A549 (cell line): ENCODE measurements at regions not wholly inside any gene's neighbourhood (a gene's known extent, or its start where the extent isn't known, plus 50 kb on each side); places are given as distances from the start of the nearest gene placed in this dataset.

Source experiments
- BHLHE40 ChIP-seq: IDR thresholded peaks from 2 replicates; pipeline ENCODE4 v1.6.1; 2012; ENCODE audit warnings: low read depth, low read length, inconsistent platforms
- GATA3 ChIP-seq: IDR thresholded peaks from 2 replicates; pipeline ENCODE4 v1.6.1; 2012; ENCODE audit warnings: borderline replicate concordance
- JUNB ChIP-seq: fragments of >200 bp; sonication (Bioruptor Twin); formaldehyde crosslinking; IDR thresholded peaks from 2 replicates; pipeline ENCODE4 v1.6.1; 2016
- POLR2A ChIP-seq: IDR thresholded peaks from 2 replicates; pipeline ENCODE4 v1.6.1; 2012; ENCODE audit warnings: mild to moderate bottlenecking, low read length
- RFX5 ChIP-seq: fragments of 450-650 bp; IDR thresholded peaks from 2 replicates; pipeline ENCODE4 v1.7.1; 2014; ENCODE audit warnings: antibody characterized with exemption, mild to moderate bottlenecking, moderate library complexity
- TF ChIP-seq, protein P1 (sequence below): fragments of >200 bp; sonication (Bioruptor Twin); formaldehyde crosslinking; IDR thresholded peaks from 3 replicates; pipeline ENCODE4 v1.5.1; 2016

DNA sequence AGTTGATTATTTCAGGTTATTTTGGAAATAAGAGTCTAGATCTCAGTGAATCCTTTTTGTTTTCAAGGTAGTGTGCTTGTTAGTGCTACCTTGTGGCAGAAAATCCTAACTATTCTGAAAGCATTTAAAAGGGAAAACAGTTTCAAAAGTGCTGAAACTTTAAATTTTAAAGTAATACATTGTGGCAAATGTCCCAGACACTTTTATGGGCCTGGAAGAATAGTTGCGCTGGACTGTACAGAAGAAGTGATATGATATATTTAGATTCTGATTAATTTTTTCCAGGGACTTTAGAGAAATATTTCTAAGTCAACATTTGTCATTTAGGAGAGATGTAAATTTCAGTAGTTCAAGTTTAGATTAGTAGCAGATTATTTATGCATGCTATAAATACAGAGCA is 96.7 kb upstream of the BMP5 start:
- TF ChIP-seq, protein P1, sequence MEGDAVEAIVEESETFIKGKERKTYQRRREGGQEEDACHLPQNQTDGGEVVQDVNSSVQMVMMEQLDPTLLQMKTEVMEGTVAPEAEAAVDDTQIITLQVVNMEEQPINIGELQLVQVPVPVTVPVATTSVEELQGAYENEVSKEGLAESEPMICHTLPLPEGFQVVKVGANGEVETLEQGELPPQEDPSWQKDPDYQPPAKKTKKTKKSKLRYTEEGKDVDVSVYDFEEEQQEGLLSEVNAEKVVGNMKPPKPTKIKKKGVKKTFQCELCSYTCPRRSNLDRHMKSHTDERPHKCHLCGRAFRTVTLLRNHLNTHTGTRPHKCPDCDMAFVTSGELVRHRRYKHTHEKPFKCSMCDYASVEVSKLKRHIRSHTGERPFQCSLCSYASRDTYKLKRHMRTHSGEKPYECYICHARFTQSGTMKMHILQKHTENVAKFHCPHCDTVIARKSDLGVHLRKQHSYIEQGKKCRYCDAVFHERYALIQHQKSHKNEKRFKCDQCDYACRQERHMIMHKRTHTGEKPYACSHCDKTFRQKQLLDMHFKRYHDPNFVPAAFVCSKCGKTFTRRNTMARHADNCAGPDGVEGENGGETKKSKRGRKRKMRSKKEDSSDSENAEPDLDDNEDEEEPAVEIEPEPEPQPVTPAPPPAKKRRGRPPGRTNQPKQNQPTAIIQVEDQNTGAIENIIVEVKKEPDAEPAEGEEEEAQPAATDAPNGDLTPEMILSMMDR, result no peak
- TF ChIP-seq POLR2A, result no peak
- no peak for TF ChIP-seq JUNB
- TF ChIP-seq BHLHE40, result no peak
- no peak for TF ChIP-seq RFX5
- no peak for TF ChIP-seq GATA3
